ENCODE measurements at regions not wholly inside any gene's neighbourhood (a gene's known extent, or its start where the extent isn't known, plus 50 kb on each side); places are given as distances from the start of the nearest gene placed in this dataset.

DNA sequence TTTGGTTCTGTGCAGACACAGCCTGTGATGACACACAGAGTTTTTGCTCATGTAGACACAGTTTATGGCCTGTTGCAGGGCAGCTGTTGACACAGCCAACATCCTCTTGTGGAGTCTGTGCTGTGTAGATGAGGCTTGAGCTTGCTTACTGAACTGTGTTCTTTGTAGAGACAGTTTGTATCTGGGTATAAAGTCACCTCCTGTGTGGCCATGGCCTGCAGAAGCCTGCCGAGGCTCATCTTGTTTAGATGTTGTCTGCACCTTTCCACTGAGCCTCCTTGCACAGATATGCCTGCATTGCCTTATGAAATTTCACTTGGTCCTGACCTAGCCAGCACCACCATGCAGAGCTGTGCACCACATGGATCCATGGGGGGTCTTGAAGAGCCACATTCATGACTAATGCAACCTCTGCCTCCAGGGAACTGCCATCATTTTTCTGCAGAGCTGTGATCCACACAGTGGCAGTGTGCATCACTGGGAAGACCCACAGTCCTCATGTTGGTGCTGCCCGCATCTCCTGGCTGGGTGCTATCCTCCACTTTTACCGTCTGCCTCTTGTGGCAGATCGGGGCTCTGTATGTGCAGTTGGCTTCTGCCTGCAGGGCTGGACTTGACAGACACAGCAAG lies 198.0 kb upstream of the MAMLD1 start:
- no peak for DNase-seq (ENCODE audit: low read depth)

DNA sequence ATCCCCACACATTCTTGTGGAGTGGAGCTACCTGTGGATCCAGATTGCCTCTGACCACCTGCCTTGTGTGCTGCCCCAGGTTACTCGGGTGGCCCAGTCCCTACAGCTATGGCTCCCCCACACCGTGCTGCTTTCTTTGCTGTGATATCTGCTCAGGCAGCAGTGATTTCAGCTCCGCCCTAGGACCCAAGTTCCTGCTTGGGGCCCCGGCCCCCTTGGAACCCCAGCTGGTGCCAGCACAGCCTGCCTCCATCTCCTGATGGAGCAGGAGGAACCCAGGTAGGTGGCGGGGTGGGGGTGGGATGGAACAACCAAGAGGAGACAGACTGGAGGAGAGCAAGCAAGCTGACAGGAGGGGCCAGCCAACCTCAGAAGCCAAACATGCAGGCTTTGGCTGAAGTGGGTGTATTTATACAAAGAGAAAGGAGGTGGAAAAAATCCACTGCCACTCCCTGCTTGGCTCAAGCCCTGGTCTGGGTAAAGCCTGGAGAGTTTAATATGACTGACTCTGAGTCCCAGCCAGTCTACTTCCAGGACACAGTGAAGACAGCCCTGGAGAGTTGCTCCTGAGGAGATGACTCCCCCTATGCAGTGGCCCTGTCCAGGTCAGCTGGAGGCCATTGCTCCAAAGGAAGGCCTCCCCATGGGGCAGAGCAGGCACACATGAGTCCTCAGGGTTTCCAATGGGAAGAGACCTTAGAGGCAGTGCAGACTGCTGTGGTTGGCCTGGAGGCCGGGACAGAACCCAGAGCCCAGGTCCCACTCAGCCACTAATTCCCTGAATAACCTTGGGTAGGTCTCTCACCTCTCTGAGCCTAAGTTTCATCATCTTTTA lies 197.1 kb upstream of the MAMLD1 start:
- DNase-seq (ENCODE audit: low read depth) = no peak

DNA sequence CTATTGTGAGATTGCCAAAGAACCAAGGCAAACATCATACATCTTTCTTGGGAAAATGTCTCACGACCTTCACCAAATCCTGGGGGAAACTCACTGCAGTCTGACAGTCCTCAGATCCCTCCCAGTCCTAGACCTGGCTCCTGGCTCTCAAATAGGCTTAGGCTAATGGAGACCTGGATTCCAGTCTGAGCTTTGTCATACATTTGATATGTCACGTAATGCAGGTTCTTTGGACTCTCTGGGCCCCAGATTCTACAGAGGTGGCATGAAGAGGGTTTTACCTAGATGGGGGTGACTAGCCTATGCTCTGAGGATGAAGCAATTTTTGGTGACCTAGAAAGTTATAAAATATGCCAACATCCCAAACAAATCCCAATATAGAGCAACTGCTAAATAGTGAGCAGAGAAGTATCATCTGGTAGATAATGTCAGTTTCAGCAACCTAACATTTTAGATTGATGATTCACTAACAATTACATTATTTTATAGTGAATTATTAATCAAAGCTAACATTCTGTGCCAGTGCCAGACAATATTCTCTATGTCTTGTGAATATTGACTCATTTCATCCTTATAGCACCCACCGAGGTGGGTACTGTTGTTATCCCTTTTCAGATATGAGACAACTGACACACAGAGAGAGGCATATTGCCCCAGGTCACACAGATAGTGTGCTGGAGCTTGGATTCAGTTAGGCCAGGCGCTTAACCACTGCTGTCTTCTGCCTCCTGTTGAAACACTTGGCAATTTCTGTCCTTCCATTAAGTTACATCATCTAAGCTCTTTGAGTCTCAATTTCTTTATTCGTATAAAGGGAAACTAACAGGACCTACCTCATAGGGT lies 195.4 kb upstream of the MAMLD1 start:
- no peak for DNase-seq (ENCODE audit: low read depth)

DNA sequence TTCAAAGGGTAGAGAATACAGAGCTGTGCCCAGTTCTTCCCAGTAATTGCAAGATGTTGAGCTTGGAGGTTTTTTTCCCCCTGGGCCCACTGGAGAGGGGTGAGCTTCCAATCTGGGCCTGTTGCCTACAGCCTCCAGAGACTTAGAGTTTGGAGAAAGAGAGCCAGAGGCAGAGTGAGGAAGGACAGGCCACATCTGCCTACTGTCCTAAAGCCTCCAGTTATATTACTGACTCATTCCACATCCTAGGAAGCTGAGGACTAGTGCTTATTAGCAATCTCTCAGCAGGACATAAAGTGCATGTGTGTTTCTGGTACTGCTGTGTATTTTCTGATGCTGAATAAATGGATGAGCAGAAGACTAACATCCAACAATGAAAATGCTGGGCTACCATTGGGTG lies 181.0 kb upstream of the MAMLD1 start:
- DNase-seq (ENCODE audit: low read depth) = no peak

DNA sequence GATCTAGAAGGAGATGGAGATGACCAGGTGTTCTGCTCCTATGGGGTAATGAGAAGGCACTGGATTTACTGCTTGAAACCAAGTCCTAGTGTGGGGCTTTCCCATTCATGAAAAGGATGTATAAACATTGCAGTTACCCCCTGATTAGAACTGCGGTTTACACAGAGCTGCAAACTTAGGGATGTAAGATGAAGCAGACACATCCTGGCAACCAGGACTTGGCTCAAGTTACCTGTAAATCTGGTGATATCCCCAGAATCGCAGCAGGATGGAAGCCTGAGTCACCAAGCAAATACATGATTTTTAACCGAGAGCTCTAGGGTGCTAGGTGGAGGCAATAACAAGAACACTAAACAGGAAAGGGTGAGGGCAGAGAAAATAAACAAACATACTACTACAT lies 178.6 kb upstream of the MAMLD1 start:
- no peak for DNase-seq (ENCODE audit: low read depth)

DNA sequence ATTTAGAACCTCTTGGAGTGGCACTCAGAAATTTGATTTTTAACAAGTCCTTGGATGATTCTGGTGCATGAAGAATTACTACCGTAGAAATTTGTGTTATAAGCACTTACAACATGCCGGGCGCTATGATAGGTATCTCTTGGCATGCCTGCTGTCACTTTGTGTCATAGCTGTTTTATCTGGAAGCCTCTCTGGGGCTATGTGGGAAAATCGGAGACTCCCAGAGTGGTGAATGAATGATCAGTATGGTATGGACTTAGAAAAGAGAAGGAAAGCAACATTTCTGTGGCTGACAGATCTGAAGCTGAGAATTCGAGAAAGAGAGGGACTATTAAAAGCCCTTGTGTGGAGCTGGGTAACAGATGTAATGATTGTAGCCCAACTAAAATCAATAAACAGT lies 177.4 kb upstream of the MAMLD1 start:
- no peak for DNase-seq (ENCODE audit: low read depth)

DNA sequence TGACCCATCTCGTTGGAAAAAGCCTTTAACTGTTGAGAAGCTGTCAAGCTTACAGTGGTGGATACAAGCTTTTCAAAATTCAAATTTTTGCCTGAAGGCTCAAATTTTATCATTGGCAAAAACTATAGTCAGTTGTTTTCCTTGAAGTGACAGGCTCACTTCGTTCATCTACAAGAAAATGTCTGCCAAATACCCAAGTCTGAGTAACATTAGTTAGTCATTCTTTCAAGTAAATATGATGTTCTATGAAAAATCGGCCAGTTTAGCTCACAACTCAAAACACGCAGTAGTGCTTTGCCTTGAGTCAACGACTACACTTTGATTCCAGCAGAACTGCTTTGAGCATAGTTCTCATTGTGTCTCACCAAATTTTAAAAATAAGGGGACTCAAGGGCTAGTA lies 170.3 kb upstream of the MAMLD1 start:
- no peak for DNase-seq (ENCODE audit: low read depth)

DNA sequence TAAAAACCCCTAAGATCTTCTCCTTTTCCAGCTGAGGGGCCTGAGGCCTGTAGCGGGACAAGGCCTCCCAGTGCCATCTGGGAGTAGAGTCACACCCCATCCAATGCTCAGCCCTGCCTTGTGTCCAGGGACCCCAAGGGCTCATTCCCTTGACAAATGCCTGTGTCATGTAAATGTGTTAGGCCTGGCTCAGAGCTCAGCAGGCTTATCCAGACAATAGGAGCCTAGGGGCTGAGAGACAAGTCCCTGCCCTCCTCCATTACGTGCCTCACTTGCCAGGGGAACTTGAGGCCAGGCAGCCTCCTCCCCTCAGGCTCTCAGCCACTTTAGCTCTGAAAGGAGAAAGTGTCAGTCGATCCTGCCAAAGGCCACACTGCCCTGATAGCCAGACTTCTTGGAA lies 166.8 kb upstream of the MAMLD1 start:
- DNase-seq (ENCODE audit: low read depth) = no peak

DNA sequence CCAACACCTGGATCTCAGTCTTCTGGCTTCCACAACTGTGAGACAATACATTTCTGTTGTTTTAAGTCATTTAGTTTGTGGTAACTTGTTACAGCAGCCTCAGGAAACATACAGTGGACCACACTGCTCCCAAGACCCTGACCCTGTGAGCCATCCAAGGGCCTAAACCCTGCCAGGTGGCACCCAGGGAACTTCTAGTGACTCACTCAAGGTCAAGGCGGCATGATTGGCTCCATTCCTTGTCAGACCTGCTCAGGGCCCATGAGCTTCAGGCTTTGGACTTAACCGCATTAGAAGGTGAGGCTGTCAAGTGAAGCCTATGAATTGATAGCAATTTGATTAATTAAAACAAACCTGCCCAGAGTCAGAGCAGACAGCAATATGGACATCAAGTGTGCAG lies 165.7 kb upstream of the MAMLD1 start:
- no peak for DNase-seq (ENCODE audit: low read depth)

DNA sequence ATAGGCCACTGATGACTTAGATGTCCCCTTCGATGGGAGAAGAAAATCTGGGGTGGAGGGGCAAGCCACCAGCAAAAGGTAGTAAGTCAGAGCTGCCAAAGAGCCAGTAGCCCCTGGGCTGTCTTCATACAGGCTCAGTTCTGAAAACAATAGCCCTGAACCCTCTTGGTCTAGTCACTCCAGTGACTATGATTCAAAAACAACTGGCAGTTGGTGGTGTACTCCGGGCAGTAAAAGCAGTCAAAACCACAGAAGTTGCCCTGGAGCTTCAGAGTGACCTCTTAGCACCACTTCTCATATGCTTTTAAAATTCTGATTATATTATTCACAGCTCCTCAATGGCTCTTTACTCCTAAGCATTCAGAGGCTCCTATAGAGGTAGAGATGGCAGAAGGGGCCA lies 164.3 kb upstream of the MAMLD1 start:
- no peak for DNase-seq (ENCODE audit: low read depth)

DNA sequence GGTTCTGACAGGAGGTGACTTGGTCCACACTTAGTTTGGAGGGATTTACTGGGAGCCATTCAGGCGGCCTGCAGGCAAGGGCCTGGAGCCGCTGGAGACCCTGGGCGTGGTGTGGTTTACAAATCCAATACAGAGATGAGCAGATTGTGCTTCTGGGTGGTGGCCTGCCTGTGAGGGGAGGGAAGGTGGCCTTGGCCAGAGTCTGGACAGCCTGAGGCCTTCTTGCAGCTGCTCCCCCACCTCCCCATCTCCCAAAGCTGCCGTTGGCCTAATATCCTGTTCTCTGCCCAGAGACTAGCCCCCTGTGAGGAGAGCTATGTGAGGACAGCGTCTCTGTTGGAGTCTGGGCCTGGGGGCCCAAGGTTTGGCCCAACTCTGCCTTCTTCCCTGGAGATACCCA lies 163.9 kb upstream of the MAMLD1 start:
- DNase-seq (ENCODE audit: low read depth) = no peak

DNA sequence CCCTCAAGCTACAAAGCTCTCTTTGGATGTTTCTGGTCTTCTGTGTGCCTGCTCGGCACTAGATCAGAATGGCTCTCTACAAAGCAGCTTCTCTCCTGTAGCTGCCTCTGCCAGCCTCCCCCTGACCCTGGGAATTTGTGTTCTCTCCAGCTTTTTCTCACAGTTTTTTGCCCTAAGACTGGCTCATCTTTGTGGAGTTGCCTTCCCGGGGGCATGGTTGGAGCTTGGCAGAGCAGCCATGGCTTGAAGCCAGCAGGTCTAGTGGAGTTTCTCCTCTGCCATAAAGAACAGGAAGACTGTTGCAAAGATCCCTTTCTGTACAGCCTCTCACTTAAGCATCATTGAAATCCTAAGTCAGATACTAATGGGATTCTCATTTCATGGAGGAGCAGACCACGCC lies 163.3 kb upstream of the MAMLD1 start:
- no peak for DNase-seq (ENCODE audit: low read depth)

DNA sequence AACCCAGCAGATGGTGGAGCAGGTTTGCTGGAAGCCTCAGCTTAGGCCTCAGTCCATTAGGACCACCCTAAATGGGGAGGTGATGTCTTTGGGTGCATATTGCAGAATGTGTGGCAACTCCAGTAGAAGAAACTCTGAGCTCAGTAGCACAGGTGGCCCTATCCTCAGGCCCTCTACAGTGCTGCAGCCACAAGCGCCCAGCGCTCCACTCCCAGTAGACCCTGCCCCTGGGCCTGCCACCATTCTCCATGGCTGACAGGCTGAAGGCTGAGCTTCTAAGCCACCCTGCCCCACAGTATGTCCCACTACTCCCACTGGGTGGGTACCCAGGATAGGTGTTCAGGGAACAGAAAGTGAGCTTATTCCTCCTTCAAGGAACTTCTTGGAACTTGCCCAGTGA lies 162.8 kb upstream of the MAMLD1 start:
- DNase-seq (ENCODE audit: low read depth) = no peak

DNA sequence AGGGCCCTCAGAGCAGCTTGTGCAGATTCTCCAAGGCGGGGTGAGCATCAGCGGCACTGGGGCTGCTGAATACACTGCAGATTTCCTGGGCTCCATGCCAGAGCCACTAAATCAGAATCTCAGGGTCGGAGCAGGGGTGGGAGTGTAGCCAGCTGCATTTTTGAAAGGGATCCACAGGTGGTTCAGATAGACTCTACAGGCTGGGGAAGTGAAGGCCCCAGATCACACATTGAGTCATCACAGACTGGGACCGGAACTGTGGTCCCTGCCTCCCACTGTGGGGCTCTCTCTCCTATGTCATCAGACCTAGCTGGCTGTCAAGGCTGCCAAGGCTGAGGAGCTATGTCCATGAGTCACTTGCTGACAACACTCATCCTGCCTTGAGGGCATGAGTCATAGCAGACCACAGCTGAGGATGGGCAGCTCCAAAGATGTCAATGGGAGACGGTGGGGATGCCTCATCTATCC lies 162.3 kb upstream of the MAMLD1 start:
- DNase-seq (ENCODE audit: low read depth) = peak; percentile 5

DNA sequence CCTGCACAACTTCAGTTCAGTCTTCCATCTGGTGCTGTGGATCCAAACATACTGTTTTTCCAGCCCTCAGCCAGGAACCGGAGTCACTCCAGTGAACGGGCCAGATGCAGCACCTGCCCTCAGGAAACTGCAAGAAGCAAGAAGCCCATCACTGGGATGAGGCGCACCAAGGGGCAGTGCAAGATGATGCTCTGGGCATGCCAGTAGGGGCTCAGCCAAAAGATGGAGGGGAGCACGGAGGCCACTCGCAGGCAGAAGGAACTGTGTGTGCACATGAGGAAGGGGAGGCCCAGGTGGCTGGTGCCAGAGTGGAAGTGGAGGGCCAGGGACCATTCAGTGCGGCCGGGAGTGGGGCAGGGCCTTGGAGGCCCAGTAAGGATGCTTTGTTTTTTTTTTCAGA lies 161.7 kb upstream of the MAMLD1 start:
- no peak for DNase-seq (ENCODE audit: low read depth)

DNA sequence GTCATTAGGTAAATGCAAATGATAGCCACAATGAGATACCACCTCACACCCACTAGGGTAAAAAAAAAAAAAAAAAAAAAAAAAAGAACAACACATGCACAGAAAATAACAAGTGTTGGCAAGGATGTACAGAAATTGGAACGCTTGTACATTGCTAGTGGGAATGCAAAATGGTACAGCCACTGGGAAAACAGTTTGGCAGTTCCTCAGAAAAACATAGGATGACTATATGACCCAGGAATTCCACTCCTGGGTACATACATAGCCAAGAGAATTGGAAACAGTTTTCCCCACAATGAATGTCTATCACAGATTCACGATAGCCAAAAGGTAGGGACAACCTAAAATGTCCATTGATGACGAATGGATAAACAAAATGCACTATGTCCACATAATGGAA lies 161.3 kb upstream of the MAMLD1 start:
- no peak for DNase-seq (ENCODE audit: low read depth)

DNA sequence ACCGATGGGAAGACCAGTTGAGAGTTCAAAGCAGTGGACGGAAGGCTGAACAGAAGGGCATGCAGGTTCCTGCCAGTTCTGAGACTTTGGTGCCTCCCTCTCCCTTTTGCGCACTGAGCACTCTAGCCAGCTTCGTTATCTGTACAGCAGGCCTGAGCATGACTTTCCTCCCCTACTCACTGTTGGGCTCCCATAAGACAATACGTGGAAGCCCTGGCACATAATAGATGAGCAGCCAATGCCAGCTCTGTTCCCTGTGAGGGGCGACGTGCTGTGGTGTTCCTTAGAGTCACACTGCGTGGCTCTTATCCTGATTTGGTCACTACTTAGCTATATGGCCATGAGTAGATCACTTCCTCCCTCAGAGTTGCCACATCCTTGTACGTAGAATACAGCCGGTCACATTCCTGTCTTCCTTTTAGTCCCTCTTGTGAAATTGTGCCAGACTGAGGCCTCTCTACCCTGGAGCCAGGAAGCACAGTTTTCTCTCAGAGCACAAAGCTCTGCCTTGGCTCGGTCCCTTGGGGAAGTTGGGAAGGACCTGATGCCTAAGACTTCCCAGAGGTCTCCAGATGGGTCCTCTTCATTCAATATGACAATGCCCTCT lies 160.4 kb upstream of the MAMLD1 start:
- DNase-seq (ENCODE audit: low read depth) = no peak

DNA sequence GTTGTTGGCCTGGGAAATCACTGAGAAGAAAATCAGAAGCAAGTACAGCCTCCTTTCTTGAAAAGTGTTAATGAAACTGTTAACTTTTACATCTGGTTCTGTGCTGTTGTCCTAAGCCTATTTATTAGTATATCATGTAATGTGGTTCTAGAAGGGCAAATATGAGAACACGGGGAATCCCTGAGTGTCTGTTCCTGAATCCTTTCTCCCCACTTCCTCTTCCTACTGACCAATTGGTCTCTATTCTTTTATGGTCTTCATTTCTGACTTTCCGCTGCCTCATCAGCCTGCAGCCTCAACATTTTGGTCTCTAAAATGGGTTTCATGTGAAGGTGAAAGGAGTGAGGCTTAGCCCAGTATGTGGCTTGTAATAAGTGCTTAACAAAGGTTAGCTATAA lies 159.9 kb upstream of the MAMLD1 start:
- DNase-seq (ENCODE audit: low read depth) = no peak

DNA sequence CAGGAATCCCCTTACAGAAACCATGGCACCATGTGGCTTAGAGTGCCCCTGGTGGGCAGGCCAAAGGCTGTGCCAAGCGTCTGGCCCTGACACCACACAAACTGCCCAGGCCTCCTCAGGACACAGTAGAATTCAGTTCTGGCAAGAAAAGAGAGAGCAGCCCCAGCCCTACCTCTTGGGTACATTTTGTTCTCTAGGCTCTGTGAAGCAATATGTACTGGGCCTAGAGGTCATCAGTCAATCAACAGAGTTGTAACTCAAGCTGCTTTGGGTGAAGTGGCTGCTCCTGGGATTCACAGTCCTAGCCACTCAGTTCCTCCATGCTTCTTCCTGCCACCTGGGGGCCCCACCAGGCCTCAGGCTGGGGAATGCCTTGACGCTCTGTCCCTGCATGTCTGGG lies 158.1 kb upstream of the MAMLD1 start:
- DNase-seq (ENCODE audit: low read depth) = no peak

DNA sequence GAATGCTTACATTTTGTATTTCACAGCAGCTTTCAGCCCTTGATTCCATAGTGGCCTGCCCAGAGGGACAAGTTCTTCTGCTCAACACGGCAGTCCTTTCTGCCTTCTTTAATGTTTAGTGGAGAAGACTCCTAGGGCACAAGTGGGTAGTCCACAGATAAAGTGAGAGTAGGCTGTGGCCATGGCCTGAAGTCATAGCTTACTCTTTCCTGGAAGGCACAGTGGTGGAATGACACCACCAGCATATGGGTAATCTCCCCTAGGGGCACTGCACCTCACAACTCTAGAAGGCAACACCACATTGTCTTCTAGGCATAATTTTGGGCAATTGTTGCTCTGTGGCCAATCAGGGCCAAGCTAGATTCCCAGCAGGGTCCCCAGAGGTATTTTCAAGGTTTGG lies 155.4 kb upstream of the MAMLD1 start:
- no peak for DNase-seq (ENCODE audit: low read depth)

DNA sequence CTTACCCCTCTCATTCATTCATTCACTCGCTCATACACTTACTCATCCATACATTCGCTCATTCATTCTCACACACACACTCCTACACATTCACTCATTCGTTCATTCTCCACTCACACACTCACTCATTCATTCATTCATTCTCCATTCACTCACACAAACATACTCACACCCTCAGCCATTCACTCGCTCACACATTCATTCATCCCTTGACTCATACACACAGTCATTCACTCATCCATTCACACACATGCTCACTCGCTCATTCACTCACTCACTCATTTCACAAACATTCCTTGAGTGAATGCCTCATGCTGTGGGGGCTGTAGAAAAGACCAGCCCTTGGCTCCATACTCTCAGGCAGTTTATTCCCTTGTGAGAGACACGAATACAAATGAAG lies 151.1 kb upstream of the MAMLD1 start:
- DNase-seq (ENCODE audit: low read depth) = no peak

DNA sequence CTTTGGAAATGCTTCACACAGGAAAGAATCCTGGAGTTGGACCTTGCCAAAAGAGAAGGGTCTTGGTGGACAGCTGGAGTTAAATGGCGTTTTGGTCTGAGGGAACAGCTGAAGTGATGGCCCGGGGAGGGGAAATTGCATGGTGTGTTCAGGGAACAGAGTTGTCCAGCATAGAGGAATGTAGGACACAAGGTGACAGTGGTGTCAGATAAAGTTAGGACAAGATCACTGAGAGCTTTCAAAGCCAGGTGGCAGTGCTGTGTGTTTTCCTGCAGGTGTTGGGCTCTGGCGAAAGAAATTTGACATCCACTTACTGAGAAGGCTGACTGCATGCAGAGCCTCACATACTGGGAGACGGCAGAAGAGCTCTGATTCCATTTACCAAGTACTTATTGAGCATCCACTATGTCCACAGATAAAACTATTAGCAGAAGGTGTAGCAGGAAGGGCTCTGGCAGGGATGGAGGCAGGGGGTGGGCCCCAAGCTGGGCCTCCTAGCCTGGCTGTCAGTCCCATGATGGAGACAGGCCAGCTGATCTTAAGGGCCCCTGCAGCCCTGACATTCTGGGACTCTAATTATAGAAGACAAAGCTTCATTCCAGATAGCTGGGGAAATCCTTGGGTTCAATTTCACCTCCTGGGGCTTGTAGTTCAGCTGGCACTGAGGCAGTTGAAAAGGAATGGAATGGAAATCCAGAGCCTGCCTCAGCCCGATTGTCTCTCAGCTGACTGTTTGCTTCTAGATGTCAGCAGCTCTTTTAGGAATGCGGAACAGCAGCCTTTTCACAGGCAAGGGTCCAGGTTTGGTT lies 150.2 kb upstream of the MAMLD1 start:
- DNase-seq (ENCODE audit: low read depth) = no peak

All from activated T-helper 1 cell treated with Interleukin-2 at 50 U/mL for 16 hours (primary cell).